NCI-H774 (cell line): ENCODE measurements at regions not wholly inside any gene's neighbourhood (a gene's known extent, or its start where the extent isn't known, plus 50 kb on each side); places are given as distances from the start of the nearest gene placed in this dataset.
A peak's percentile ranks its signal among the peaks of the same experiment; 100 is the strongest.
"Not testable (repeated sequence)": the region's sequence is repeated elsewhere in the genome, so short reads cannot be mapped to it uniquely, and the experiment has no call there.

Experiments
- DNase-seq: peaks from one replicate; lab custom pipeline; 2025; lab: John Stamatoyannopoulos, UW

- DNase-seq: peak; percentile 90
Measured at GRCh38 chr15:69554279-69554961, 101.8 kb downstream of the RPLP1 start.

- peak; percentile 46 for DNase-seq
Measured at GRCh38 chr15:69555080-69555479, 102.5 kb downstream of the RPLP1 start.

- no peak for DNase-seq
Measured at GRCh38 chr15:69556344-69556743, 103.7 kb downstream of the RPLP1 start.

GRCh38 chr15:69557020-69557706, 104.5 kb downstream of the RPLP1 start:
- DNase-seq: peak; percentile 54

- no peak for DNase-seq
Measured at GRCh38 chr15:69557707-69558409, 105.2 kb downstream of the RPLP1 start.

- DNase-seq: no peak
Measured at GRCh38 chr15:69559440-69560190, 107.0 kb downstream of the RPLP1 start.

DNA sequence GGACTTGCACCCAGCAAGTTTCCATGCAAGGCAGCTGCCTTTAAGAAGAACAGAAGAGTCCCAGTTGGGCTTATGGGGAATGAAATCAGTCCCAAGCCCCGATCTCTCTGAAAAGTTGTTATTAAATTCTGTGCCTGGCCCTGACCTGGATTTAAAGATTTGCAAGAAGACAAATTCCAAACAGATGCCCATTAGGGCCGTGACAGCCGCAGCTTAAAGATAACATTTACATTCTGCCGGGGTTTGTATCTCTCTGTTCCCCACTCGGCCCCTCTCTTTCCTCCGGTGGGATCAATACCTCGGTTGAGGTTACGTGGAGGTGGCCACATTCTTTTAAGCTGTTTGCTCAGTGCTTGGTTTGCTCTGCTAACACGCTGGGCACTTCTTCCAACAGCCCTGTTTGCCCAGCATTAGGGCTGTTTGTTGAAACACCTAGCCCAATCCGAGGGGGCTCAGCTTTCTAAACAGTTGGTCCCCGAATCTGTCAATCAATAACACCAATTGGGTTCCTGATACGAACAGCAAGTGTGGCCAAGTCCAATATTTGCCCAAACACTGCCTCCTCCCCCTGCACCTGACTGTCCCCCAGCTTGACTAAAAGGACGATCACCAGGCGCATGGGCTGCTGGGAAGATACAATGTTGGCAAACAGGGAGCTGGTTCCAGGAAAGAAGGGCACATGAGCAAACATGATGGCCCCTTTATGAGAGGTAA, 108.6 kb downstream of the RPLP1 start:
- peak; percentile 92 for DNase-seq

- peak; percentile 37 for DNase-seq
Measured at GRCh38 chr15:69562116-69562515, 109.5 kb downstream of the RPLP1 start.

DNA sequence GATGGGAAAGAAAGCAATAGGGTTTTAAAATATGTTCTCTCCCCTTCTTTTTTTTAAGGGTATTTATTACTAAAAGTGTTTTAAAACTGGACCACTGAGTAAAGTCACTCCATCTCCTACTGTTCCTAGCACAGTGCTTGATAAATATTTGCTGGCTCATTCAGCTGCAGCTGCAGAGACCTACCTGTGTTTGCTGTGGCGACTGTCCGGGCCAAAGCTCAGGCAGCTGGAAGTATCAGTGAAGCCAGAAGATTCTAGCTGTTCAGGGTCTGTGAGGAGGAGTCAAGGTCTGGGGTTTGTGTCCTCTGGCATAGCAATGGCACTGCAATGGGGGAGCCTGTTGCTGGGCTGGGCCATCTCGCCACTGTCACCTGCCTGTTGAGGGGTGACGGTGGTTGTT, 109.9 kb downstream of the RPLP1 start:
- peak; percentile 72 for DNase-seq

DNA sequence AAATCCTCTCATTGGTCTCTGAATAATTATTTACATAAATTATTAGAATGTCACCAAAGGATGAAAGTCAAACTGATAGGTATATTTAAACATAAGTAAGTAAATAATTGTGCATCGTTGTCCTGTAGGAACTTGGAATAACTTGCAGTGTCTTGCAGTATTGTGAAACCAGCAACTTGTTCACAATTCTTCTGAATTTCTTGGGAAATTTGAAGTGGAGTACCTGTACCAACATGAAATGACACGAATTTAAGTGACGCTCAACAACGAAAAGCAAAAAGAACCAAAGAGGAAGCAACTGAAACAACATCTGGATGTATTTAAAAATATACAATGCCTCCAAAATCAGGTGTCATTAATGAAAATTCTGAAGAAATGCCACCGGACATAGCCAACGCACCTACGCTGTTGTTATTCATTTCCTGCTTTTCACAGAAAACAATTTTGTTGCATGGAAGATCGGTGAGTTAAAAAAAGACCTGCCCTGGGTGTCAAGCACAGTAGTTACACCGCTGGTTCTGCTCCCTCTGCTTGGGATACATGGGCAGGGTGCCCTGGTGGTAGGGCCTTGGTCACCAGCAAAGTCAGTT, 112.5 kb downstream of the RPLP1 start:
- no peak for DNase-seq

DNA sequence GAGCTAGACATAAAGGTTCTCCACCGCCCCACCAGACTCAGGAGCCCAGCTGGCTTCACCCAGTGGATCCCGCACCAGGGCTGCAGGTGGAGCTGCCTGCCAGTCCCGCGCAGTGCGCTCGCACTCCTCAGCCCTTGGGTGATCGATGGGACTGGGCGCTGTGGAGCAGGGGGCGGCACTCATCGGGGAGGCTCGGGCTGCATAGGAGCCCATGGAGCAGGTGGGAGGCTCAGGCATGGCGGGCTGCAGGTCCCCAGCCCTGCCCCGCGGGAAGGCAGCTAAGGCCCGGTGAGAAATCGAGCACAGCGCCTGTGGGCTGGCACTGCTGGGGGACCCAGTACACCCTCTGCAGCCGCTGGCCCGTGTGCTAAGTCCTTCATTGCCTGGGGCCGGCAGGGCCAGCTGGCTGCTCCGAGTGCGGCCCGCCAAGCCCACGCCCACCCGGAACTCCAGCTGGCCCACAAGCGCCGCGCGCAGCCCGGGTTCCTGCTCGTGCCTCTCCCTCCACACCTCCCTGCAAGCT, 114.7 kb downstream of the RPLP1 start:
- DNase-seq: not testable (repeated sequence)

DNA sequence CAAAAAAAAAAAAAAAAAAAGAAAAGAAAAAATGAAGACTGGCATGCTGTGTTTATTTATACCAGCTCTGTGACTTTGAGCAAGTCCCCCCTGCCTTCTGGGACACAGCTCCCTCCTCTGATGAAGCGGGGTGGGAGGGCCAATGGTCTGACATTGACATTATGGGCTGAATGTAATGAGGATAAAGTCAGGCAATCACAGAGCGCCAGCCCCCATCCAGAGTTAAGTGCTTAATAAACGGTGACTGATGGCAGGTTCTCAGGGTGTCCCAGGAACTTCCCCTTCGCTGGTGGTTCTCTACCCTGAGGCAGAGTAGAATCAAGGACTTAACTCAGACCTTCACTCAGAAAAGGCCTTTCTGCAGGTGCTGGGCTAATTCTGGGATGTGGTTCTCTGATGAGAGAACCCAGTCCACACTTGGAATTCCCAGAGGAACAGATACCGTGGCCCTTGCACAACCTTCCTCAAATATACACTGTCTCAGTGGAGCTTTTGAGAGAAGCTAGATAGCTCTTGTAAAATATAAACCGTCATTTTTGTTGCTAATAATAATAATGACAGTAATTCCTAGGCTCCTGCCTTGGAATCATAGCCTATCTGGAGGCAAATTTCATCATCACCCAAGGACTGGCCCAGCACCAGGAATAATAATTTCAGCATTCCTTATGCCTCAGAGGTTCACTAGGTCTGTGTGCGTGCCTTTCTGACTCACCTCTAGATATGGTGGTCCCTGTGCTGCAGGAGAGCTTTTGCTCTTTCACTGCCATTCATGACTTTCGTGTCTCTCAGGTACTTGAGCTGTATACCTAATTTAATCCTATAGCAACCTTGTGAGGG, 115.8 kb downstream of the RPLP1 start:
- DNase-seq: no peak

DNA sequence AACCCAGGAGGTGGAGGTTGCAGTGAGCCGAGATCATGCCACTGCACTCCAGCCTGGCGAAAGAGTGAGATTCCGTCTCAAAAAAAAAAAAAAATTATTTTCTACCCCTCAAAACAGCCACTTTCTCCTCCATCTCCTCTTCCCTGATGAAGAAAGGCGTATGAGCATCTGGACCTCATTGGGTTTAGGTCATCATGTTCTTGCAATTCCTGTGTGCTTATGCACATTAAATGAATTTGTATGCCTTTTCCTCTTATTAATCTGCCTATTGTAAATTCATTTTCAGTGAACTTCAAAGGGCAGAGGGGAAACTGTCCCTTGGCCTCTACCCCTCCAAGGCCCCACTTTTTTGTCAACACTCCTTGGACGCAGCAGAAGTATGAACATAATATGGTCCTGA, 117.8 kb downstream of the RPLP1 start:
- no peak for DNase-seq

DNA sequence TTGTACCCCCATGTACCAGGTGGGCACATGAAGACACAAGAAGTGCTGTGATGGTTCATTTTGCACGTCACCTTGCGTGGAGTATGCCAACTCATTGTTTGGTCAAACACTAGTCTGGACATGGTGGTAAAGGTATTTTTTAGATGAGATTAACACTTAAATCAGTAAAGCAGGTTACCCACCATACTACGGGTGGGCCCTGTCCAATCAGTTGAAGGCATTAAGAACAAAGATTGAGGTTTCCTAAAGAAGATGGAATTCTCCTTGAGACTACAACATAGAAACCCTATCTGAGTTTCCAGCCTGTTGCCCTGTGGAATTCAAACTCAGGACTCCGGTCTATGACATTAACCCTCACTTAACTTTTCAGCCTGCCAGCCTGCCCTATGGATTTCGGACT, 118.4 kb downstream of the RPLP1 start:
- no peak for DNase-seq

GRCh38 chr15:69573278-69573677, 120.7 kb downstream of the RPLP1 start:
- not testable (repeated sequence) for DNase-seq

GRCh38 chr15:69573815-69574475, 121.3 kb downstream of the RPLP1 start:
- no peak for DNase-seq

GRCh38 chr15:69574506-69574905, 121.9 kb downstream of the RPLP1 start:
- DNase-seq: no peak

- no peak for DNase-seq
Measured at GRCh38 chr15:69575387-69575786, 122.8 kb downstream of the RPLP1 start.

DNA sequence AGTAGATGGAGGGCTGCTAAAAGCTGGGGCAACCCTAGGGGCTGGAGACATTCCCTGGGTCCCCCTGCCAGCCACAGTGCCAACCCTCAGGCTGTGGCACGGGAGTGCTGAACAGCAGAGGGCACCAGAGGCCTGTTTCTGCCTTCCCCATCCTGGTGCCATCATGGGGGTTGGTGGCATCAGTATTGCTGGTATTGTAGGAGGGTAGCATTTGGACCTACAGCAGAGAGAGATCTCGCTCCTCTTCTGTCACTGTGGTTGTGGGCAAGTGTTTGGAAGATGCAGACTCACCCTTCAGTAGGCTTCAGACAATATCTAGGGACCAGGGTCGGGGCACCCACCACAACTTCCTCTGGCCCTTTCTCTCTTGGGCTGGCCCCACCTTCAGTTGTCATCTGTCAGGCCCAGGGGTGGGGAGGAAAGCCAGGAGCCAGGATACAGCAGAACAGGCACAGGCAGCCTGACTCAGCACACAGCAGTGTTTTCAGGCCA, 123.5 kb downstream of the RPLP1 start:
- peak; percentile 40 for DNase-seq
